OCI-LY3 (cell line): ENCODE measurements at regions not wholly inside any gene's neighbourhood (a gene's known extent, or its start where the extent isn't known, plus 50 kb on each side); places are given as distances from the start of the nearest gene placed in this dataset.

Source experiments
- EZH2phosphoT487 ChIP-seq: fragments of 200-600 bp; shearing (Covaris generic); IDR thresholded peaks from 2 replicates; pipeline ENCODE4 v1.6.1; 2018; ENCODE audit warnings: antibody characterized with exemption, mixed run types, low read depth
- TF ChIP-seq, protein P1 (sequence below): fragments of 200-600, 300-600 bp; sonication (generic); IDR thresholded peaks from 2 replicates; pipeline ENCODE4 v1.5.1; 2014; ENCODE audit warnings: antibody characterized with exemption, low read length, low read depth

DNA sequence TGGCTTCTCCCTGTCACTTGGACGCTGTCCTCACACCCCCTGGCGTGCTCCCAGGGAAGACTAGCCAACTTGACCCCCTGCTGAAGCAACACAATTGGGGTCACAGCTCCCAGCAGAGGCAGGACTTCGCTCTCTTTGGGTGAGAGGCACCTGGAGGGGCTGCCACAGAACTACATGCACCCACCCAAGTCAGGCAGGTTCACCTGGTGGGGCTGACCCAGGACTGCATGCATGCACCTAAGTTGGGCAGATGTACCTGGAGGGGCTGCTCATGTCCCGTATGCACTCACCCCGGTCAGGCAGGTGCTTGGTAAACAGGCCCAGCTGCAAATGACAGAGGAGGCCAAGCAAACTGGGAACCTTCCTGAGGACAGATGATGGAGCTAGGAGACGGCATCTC lies 154.3 kb upstream of the RPS6KA2 start:
- TF ChIP-seq, protein P1, sequence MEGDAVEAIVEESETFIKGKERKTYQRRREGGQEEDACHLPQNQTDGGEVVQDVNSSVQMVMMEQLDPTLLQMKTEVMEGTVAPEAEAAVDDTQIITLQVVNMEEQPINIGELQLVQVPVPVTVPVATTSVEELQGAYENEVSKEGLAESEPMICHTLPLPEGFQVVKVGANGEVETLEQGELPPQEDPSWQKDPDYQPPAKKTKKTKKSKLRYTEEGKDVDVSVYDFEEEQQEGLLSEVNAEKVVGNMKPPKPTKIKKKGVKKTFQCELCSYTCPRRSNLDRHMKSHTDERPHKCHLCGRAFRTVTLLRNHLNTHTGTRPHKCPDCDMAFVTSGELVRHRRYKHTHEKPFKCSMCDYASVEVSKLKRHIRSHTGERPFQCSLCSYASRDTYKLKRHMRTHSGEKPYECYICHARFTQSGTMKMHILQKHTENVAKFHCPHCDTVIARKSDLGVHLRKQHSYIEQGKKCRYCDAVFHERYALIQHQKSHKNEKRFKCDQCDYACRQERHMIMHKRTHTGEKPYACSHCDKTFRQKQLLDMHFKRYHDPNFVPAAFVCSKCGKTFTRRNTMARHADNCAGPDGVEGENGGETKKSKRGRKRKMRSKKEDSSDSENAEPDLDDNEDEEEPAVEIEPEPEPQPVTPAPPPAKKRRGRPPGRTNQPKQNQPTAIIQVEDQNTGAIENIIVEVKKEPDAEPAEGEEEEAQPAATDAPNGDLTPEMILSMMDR, result no peak
- TF ChIP-seq EZH2phosphoT487, result no peak
